HG03439 (cell line): ENCODE measurements at regions not wholly inside any gene's neighbourhood (a gene's known extent, or its start where the extent isn't known, plus 50 kb on each side); places are given as distances from the start of the nearest gene placed in this dataset.

Experiments used
- ATAC-seq: cut with Tn5 transposase; IDR thresholded peaks from one replicate; pipeline ENCODE4 v1.9.1; 2021; ENCODE audit warnings: mild to moderate bottlenecking, moderate library complexity; ENCODE audit not compliant: unreplicated experiment

- no peak for ATAC-seq
Observed at GRCh38 chr13:30006246-30006645, 155.8 kb upstream of the UBL3 start.

DNA sequence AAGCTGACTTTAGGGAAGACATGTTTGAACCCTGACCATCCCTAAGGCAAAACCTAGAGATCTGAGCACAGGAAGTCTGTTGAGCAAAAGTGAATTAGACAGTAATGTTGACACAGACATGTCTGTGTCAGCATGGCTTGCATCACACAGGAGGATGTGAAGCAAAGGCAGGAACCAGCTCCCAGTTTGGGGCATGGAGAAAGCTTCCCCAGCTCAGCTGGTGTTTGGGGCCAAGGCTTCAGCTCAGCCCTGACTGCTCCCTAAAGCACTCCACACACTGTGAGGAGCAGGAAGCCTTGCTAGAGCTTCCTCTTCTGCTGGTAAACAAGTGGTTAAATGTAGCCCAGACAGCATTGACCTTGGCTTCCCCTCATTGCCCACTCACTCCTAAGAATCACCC is 153.8 kb upstream of the UBL3 start:
- no peak for ATAC-seq

- no peak for ATAC-seq
Observed at GRCh38 chr13:30002577-30002976, 152.2 kb upstream of the UBL3 start.

DNA sequence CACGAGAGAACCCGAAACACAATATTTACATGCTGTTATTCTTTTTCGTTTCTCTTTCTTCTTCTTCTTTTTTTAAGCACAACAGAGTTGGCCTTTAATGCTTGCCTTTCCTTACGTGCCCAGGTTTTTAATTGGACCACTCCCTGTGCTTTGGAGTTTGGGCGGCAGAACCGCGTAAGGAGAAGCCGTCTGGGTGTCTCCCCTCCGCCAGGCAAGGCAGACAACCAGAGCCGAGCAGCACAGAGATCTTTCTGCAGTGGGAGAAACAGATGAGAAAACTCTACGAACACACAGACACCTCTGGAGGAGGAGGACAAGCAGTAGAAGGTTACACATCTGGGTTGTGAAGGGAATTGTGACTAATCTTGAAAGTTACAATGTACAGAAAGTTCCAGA is 150.0 kb upstream of the UBL3 start:
- ATAC-seq, result no peak

DNA sequence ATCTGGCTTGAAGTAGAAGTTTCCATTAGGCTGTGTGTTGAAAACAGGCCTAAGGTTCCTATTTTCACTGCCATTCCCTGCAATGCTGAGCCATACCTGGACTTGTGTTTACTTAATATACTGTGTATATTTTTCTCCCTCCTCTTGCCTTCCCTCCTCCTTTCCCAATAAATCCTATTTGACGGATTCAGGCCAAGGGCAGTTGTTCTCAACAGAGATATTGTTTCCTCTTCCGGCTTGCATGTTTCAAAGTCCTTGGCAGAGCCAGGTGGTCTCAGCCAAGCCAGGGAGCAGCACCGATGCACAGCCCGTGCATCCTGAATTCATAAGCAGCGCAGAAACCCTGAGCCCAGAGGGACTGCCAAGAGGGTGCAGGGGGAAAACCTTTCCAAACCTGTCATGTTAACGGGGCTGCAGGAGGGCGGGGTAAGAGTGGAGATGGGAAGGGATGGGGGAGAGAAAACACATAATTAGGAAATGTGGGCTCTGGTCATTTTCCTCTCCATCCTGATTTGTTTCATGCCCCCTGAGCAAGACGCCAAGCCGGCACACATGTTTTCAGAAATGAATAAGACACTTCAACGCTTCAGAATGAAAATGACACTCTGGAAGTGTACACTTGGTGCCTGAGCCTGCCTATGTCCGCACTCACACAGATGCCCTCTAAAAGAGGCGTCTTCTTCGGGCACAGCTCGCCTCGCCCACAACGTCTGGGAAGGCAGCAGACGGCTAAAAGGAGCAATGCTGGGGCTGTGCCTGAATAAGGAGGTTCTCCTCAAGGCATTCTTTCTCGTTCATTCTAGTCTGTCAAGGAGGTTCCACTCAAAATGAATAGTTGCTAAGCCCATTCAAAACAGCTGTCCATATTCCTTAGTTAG is 149.3 kb upstream of the UBL3 start:
- ATAC-seq, result no peak

DNA sequence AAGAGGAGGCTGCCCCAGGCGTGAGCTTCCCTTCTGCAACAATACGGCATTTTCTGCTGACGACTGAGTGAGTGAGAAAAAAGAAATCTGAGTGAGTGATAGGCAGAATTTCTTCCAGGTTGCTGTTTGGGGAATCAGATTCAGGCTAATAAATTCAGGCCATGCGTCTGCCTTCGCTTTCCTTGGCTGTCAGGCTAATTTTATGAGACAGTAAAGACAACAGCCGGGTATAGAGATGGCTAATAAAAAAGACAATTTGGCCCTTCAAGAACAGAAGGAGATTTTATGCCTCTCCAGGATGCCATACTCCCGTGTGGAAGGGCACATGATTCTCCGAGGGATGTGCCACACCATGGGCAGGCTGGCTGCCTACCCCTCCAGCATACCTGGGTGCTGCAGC is 145.9 kb upstream of the UBL3 start:
- no peak for ATAC-seq

DNA sequence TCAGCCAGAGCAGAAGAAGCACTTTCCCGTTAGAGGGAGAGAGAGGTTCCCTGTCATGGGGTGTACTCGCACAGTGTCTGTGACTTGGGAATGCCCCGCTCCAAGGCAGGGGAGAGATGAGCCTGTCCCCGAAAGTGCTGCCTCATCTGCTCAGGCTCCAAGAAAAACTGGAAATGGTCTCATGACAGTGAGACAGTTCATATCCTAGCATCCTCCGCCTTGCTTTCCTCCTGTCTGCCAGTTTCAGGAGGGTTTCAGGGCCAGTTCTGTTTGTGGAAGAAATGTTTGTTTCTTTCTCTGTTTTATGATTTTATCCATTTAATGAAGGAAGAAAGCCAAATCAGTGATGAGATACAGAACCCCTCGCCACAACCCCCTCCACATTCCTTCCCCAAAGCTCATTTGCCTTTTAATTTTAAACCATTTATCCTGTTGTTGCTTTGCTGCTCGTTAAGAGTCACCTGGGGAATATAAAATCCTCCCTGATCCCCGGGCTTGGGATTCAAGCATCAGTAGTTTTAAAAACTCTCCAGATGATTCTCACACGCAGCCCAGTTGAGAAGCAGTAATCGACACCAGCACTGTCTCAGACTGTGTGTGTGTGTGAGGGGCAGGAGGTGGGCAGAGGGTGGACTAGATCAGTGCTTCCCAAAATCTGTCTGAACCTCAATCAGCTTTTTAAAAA is 144.6 kb upstream of the UBL3 start:
- no peak for ATAC-seq

GRCh38 chr13:29993716-29994488 is 143.5 kb upstream of the UBL3 start:
- ATAC-seq, result no peak

DNA sequence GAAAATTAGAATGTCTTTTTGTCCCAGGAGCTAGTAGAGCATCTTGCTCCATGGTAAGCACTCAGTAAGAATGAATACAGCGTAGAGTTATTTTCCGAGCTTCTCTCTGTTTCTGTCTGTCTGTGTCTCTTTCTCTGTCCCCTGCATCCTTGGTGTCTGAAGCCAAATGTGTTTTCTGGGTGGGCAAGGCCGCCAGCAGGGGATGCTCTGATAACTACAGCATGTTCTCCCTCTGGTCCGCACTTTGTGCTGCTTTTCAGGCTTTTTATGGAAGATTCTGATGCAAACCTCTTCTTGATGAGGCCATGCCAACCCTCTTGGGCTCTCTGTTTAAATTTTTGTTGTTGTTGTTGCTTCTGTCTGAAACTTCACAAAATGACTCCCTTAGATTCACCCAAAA is 142.8 kb upstream of the UBL3 start:
- ATAC-seq, result no peak

GRCh38 chr13:29991343-29991742 is 140.9 kb upstream of the UBL3 start:
- no peak for ATAC-seq

DNA sequence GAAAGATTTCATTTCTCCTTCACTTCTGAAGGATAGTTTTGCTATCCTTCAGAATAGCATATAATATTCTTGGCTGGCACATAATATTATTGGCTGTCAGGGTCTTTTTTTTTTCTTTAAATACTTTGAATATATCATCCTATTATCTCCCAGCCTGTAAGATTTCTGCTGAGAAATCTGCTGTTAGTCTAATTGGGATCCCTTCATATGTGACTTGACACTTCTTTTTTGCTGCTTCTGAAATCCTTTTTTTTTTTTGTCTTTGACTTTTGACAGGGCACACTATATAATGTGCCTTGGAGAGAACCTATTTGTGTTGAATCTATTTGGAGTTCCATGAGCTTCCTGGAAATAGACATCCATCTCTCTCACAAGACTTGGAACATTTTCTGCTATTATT is 136.9 kb upstream of the UBL3 start:
- ATAC-seq, result no peak

- no peak for ATAC-seq
Observed at GRCh38 chr13:29980339-29980738, 129.9 kb upstream of the UBL3 start.

DNA sequence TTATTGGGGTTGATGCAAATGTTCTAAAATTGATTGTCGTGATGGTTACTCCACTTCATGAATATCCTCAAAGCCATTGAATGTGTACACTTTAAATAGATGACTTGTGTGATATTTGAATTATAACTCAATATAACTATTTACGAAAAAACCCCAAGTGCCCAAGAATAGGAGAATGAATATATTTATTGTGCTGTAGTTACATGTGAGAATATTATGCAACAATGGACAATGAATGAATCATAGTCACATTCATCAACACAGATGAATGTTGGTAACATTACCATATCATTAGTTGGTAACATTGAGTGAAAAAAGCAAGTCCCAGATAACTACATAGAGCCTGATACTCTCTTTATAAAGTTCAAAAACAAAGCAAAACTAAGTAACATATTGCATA is 127.8 kb upstream of the UBL3 start:
- no peak for ATAC-seq

- no peak for ATAC-seq
Observed at GRCh38 chr13:29977476-29978120, 127.2 kb upstream of the UBL3 start.

- no peak for ATAC-seq
Observed at GRCh38 chr13:29976535-29976934, 126.1 kb upstream of the UBL3 start.

- ATAC-seq, result no peak
Observed at GRCh38 chr13:29975283-29975682, 124.9 kb upstream of the UBL3 start.

GRCh38 chr13:29969286-29969685 is 118.9 kb upstream of the UBL3 start:
- no peak for ATAC-seq

DNA sequence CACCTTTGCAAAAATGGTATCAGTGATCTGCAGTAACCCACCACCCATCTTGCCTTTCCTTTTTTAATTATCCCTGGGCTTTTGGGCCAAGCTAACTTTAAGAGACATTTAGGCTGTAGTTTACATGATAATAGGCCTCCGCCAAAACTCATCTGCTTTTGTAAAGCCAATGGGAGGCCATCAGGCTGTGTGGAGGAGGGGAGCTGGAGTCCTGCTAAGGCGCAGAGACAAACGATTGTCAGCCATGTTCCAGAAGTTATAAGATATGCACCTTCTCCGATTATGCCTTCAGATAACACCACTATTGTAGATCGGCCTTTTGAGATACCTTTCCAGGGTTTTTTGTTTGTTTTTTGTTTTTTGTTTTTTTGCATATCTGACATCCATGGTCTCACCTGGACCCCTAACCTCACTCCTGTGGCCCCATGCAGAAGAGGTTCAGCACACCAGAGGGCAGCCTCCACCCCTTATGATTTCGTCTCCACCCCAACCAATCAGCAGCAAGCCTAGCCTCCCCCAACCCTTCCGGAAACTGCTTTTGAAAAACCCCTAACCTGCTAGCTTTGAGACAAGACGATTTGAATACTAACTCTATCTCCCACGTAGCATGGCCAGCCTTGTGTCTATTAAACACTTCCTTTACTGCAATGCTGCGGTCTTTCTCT is 113.9 kb upstream of the UBL3 start:
- ATAC-seq, result no peak

GRCh38 chr13:29963089-29963488 is 112.7 kb upstream of the UBL3 start:
- no peak for ATAC-seq

DNA sequence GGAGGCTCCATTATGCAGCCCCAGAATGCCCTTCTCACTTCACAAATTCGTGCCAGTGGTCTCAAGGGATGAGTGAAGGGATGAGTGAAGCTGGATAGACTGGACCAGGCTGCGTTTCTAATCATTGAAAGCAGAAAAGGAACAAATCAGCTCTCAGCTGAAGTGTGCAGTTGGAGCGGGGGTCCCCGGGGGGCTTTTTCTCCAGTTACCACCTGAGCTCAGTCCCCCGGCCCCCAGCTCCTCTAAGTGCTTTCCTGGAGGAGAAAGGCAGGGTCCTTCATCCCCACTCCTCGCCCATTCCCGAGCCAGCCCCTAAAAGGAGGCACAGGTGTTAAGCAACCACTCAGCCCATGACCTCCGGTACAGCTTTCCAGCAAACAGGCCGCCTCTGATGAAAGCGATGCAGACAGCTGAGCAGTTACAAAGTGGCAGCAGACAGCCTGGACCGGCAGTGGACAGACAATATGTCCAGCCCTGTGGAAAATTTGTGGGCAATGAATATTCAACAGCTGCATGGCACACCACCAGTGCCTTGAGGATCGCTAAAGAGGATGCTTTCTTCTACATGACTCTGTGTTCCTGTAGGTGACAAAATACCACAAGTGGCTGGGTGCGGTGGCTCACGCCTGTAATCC is 110.7 kb upstream of the UBL3 start:
- no peak for ATAC-seq
